ENCODE measurements at regions not wholly inside any gene's neighbourhood (a gene's known extent, or its start where the extent isn't known, plus 50 kb on each side); places are given as distances from the start of the nearest gene placed in this dataset.

DNA sequence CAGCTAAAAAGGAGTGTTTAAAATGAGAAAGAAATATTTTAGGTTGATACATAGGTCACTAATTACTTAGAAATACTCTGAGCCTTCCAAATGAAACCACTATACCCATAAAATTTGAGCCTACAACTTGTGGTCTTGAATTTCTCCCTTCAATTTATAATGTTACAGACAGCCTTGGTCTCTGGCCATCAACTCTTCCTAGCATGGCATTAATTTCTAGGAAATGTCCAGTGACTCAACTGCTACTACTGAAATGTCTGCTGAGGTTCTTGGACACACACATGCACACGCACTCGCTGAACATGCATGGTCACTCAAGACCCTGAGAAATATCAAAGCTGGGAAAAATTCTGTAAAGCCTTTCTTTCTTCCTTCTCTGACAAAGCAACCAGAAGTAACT is 61.1 kb upstream of the SAMSN1 start:
- TF ChIP-seq CTCF (IDR thresholded peaks at IDR 0.05) (no peak), POLR2A (IDR thresholded peaks at IDR 0.05) (no peak)
